ENCODE measurements at regions not wholly inside any gene's neighbourhood (a gene's known extent, or its start where the extent isn't known, plus 50 kb on each side); places are given as distances from the start of the nearest gene placed in this dataset.
"Not testable (repeated sequence)": the region's sequence is repeated elsewhere in the genome, so short reads cannot be mapped to it uniquely, and the experiment has no call there.

- DNase-seq: no peak
- TF ChIP-seq CTCF (IDR thresholded peaks at IDR 0.05; ENCODE audit: low read length): no peak
- no peak for TF ChIP-seq EZH2 (optimal IDR thresholded peaks at IDR 0.05; ENCODE audit: low read depth, low read length)
- no peak for TF ChIP-seq EZH2phosphoT487 (IDR thresholded peaks at IDR 0.05; ENCODE audit: low read length)
- Histone ChIP-seq H2AFZ (ENCODE audit: low read length) (no peak overlapping the region), H3K9ac (ENCODE audit: low read length) (no peak overlapping the region), H3K4me3 (ENCODE audit: low read length) (no peak overlapping the region), H3K9me3 (replicated peaks; ENCODE audit: insufficient read depth, low read length) (no peaks in the 10 kb centered on the region), H3K79me2 (ENCODE audit: low read length) (no peaks in the 10 kb centered on the region), H3K4me1 (ENCODE audit: low read length) (no peaks in the 10 kb centered on the region), H3K27ac (ENCODE audit: low read length) (no peak overlapping the region), H3F3A (ENCODE audit: insufficient read depth, low read length) (no peaks in the 10 kb centered on the region), H3K36me3 (replicated peaks; ENCODE audit: insufficient read depth, low read length) (no peaks in the 10 kb centered on the region), H3K27me3 (replicated peaks; ENCODE audit: insufficient read depth, low read length) (no peaks in the 10 kb centered on the region), H3K4me2 (ENCODE audit: low read depth, low read length) (no peak overlapping the region), H4K20me1 (ENCODE audit: insufficient read depth, low read length) (no peaks in the 10 kb centered on the region), H3K9me2 (replicated peaks; ENCODE audit: insufficient read depth, low read length) (no peaks in the 10 kb centered on the region)
Observed at GRCh38 chr2:83365476-83365875, 1093.6 kb downstream of the SUCLG1 start.

- Histone ChIP-seq H3K9ac (ENCODE audit: low read length) (no peak overlapping the region), H3K4me2 (ENCODE audit: low read depth, low read length) (no peak overlapping the region), H2AFZ (ENCODE audit: low read length) (no peak overlapping the region), H3K4me3 (ENCODE audit: low read length) (no peak overlapping the region), H3K36me3 (replicated peaks; ENCODE audit: insufficient read depth, low read length) (no peaks in the 10 kb centered on the region), H3K9me2 (replicated peaks; ENCODE audit: insufficient read depth, low read length) (no peaks in the 10 kb centered on the region), H3K79me2 (ENCODE audit: low read length) (no peaks in the 10 kb centered on the region), H3K9me3 (replicated peaks; ENCODE audit: insufficient read depth, low read length) (no peaks in the 10 kb centered on the region), H3F3A (ENCODE audit: insufficient read depth, low read length) (no peaks in the 10 kb centered on the region), H3K27me3 (replicated peaks; ENCODE audit: insufficient read depth, low read length) (no peaks in the 10 kb centered on the region), H4K20me1 (ENCODE audit: insufficient read depth, low read length) (no peaks in the 10 kb centered on the region), H3K27ac (ENCODE audit: low read length) (no peak overlapping the region), H3K4me1 (ENCODE audit: low read length) (no peaks in the 10 kb centered on the region)
- no peak for DNase-seq
- TF ChIP-seq CTCF (IDR thresholded peaks at IDR 0.05; ENCODE audit: low read length) (no peak), EZH2phosphoT487 (IDR thresholded peaks at IDR 0.05; ENCODE audit: low read length) (no peak), EZH2 (optimal IDR thresholded peaks at IDR 0.05; ENCODE audit: low read depth, low read length) (no peak)
Observed at GRCh38 chr2:83364264-83364663, 1094.8 kb downstream of the SUCLG1 start.

GRCh38 chr2:83363138-83363537 is 1095.9 kb downstream of the SUCLG1 start:
- H3K27me3 ChIP-seq (replicated peaks; ENCODE audit: insufficient read depth, low read length); H3K4me1 ChIP-seq (ENCODE audit: low read length); H3K9me2 ChIP-seq (replicated peaks; ENCODE audit: insufficient read depth, low read length); H2AFZ ChIP-seq (ENCODE audit: low read length); H3K9ac ChIP-seq (ENCODE audit: low read length); H3K9me3 ChIP-seq (replicated peaks; ENCODE audit: insufficient read depth, low read length); H3K4me3 ChIP-seq (ENCODE audit: low read length); H3K27ac ChIP-seq (ENCODE audit: low read length); H4K20me1 ChIP-seq (ENCODE audit: insufficient read depth, low read length); H3K4me2 ChIP-seq (ENCODE audit: low read depth, low read length); H3F3A ChIP-seq (ENCODE audit: insufficient read depth, low read length); H3K36me3 ChIP-seq (replicated peaks; ENCODE audit: insufficient read depth, low read length); H3K79me2 ChIP-seq (ENCODE audit: low read length); DNase-seq: not testable (repeated sequence)

- Histone ChIP-seq H3K36me3 (replicated peaks; ENCODE audit: insufficient read depth, low read length) (no peaks in the 10 kb centered on the region), H3K9me2 (replicated peaks; ENCODE audit: insufficient read depth, low read length) (no peaks in the 10 kb centered on the region), H3K27ac (ENCODE audit: low read length) (no peak overlapping the region), H3K27me3 (replicated peaks; ENCODE audit: insufficient read depth, low read length) (no peaks in the 10 kb centered on the region), H3F3A (ENCODE audit: insufficient read depth, low read length) (no peaks in the 10 kb centered on the region), H3K4me3 (ENCODE audit: low read length) (no peak overlapping the region), H3K4me1 (ENCODE audit: low read length) (no peaks in the 10 kb centered on the region), H3K79me2 (ENCODE audit: low read length) (no peaks in the 10 kb centered on the region), H2AFZ (ENCODE audit: low read length) (no peak overlapping the region), H3K9ac (ENCODE audit: low read length) (no peak overlapping the region), H3K9me3 (replicated peaks; ENCODE audit: insufficient read depth, low read length) (no peaks in the 10 kb centered on the region), H4K20me1 (ENCODE audit: insufficient read depth, low read length) (no peaks in the 10 kb centered on the region), H3K4me2 (ENCODE audit: low read depth, low read length) (no peak overlapping the region)
- no peak for TF ChIP-seq EZH2 (optimal IDR thresholded peaks at IDR 0.05; ENCODE audit: low read depth, low read length)
- no peak for TF ChIP-seq EZH2phosphoT487 (IDR thresholded peaks at IDR 0.05; ENCODE audit: low read length)
- DNase-seq: no peak
Observed at GRCh38 chr2:83359336-83359735, 1099.7 kb downstream of the SUCLG1 start.
